Thoracic aorta (tissue), 2 donors: ENCODE measurements at regions not wholly inside any gene's neighbourhood (a gene's known extent, or its start where the extent isn't known, plus 50 kb on each side); places are given as distances from the start of the nearest gene placed in this dataset.

ENCODE experiments used
- ATAC-seq: fragments of 150-250 bp; one replicate; pipeline ENCODE4 v1.8.0; 2017; ENCODE audit warnings: low read depth; ENCODE audit not compliant: insufficient number of reproducible peaks, low FRiP score
- DNase-seq: peaks from one replicate; pipeline ENCODE4 v3.0.0-alpha.2; 2020; ENCODE audit warnings: low spot score
- H3K27ac ChIP-seq, 2 donors: fragments of 200-600 bp; sonication (generic); 1 replicate in 1 of 2; 2 replicates in 1 of 2; pipeline ENCODE4 v1.5.1; 2016; ENCODE audit warnings: mild to moderate bottlenecking in 2 of 2, moderate library complexity in 2 of 2
- H3K27me3 ChIP-seq: fragments of 200-600 bp; sonication (generic); replicated peaks from 2 replicates; pipeline ENCODE4 v1.6.0; 2016; ENCODE audit warnings: mild to moderate bottlenecking; ENCODE audit not compliant: insufficient read depth
- H3K36me3 ChIP-seq: fragments of 200-600 bp; sonication (generic); one replicate; pipeline ENCODE4 v1.5.1; 2016
- H3K4me1 ChIP-seq, 2 donors: fragments of 200-600 bp; sonication (generic); 1 replicate in 1 of 2; 2 replicates in 1 of 2; pipeline versions ENCODE4 v1.5.1 to v1.6.0; 2016; ENCODE audit warnings: low read depth in 2 of 2, mild to moderate bottlenecking in 1 of 2; ENCODE audit not compliant: control insufficient read depth in 1 of 2
- H3K4me3 ChIP-seq: fragments of 200-600 bp; sonication (generic); 2 replicates; pipeline ENCODE4 v1.5.1; 2016; ENCODE audit warnings: mild to moderate bottlenecking
- H3K9me3 ChIP-seq: fragments of 200-600 bp; sonication (generic); 2 replicates; pipeline ENCODE4 v1.5.1; 2016
- TF ChIP-seq, protein P1 (sequence below): fragments of 200-600 bp; sonication (generic); IDR thresholded peaks from one replicate; pipeline ENCODE4 v1.5.1; 2019; ENCODE audit warnings: antibody characterized with exemption

DNA sequence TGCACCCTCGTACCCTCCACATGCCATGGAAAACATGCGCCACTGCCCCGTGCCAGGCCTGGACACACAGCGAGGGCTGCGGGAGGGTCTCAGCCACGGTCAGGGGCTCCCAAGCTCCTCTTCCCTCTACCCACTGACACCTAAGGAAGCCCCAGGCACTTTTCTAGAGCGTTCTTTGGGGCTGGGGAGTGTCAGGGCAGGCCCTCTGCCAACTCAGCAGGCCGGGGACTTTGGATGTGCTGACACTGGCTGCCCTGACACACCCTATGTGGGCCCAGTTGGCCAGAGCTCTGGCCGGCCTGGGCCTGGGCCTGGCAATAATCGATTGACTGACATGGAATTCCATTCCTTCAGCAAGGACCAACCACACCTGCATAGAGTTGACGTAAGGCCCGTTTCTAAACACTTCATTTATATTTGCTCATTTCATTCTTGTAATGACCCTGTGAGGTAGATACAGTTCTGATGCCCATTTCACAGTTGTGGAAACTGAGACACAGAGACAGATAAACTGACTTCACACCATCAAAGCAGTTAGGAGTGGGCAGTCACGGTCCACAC, 70.5 kb downstream of the ZFP36L2 start:
- TF ChIP-seq, protein P1, sequence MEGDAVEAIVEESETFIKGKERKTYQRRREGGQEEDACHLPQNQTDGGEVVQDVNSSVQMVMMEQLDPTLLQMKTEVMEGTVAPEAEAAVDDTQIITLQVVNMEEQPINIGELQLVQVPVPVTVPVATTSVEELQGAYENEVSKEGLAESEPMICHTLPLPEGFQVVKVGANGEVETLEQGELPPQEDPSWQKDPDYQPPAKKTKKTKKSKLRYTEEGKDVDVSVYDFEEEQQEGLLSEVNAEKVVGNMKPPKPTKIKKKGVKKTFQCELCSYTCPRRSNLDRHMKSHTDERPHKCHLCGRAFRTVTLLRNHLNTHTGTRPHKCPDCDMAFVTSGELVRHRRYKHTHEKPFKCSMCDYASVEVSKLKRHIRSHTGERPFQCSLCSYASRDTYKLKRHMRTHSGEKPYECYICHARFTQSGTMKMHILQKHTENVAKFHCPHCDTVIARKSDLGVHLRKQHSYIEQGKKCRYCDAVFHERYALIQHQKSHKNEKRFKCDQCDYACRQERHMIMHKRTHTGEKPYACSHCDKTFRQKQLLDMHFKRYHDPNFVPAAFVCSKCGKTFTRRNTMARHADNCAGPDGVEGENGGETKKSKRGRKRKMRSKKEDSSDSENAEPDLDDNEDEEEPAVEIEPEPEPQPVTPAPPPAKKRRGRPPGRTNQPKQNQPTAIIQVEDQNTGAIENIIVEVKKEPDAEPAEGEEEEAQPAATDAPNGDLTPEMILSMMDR: no peak
- no peak for DNase-seq
- Histone ChIP-seq H3K4me3 (no peak overlapping the region), H3K4me1 (peaks cover 26 to 42% of the 10 kb centered on the region in 2 donors), H3K9me3 (no peaks in the 10 kb centered on the region), H3K36me3 (no peaks in the 10 kb centered on the region), H3K27me3 (no peaks in the 10 kb centered on the region), H3K27ac (peak overlapping the region; percentile 48 to 90)
- no peak for ATAC-seq

DNA sequence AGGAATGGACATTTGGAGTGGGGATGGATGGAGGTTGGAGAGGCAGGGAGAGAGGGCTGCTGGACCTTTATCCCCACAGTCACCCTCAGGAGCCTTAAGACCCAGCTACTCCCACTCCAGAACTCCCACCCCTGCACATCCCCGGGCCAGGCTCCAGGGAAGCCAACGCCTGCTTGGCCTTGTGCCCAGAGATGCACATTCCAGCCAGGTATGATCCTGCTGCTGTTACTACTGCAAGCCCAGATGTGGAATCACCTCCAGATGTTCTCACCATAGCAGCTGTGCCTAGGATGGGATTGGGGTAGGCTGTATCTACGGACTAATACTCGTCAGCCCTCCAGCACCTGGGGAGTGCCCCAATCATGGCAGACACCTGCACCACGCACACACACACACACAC, 71.7 kb downstream of the ZFP36L2 start:
- Histone ChIP-seq H3K27ac (no peak overlapping the region), H3K27me3 (no peaks in the 10 kb centered on the region), H3K4me3 (no peak overlapping the region), H3K4me1 (peaks cover 23 to 40% of the 10 kb centered on the region in 2 donors), H3K36me3 (no peaks in the 10 kb centered on the region), H3K9me3 (no peaks in the 10 kb centered on the region)
- ATAC-seq: no peak
- TF ChIP-seq, protein P1: no peak
- DNase-seq: no peak

DNA sequence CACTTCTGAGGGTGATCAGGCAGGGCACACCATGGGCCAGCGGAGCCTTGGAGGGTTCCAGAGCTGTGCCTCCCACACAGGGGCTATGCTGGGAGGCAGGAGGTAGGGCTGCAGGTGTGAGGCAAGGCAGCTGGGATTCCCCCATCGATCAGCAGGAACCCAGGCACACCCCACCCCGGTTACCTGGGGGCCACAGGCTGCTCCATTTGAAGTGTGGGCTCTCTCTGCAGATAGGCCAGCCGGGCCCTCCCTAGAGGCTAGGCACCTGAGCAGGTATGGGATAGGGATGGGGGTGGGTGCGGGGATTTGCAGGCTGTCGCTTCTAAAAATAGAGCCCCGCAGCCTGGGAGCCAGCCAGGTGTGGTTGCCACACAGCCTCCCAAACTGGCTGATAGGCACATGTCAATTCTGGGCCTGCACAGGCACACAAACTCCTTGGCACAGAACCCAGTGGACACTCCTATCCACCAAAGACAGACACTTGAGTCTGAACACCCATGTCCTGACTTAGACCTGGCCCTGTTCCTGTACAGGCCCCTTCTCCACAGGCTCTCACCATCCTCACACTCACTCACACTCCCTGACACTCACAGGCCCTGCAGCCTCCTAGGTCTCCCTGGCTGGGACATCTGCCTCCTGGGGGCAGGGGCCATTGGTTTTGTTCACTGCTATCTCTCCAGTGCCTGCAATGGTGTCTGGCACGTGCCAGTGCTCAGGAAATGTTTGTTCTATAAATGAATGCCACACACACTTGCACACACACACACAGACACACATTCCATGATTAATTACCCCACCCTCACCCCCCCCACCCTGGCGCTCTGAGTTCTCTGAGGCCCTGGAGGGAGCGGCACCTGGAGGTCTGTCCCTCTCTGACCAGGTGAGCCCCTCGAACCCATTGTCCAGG, 73.4 kb downstream of the ZFP36L2 start:
- no peak overlapping the region for H3K4me3 ChIP-seq
- no peaks in the 10 kb centered on the region for H3K9me3 ChIP-seq
- H3K27me3 ChIP-seq: no peaks in the 10 kb centered on the region
- H3K36me3 ChIP-seq: no peaks in the 10 kb centered on the region
- DNase-seq (no peak), ATAC-seq (no peak)
- TF ChIP-seq, protein P1: no peak
- no peak overlapping the region for H3K27ac ChIP-seq
- peaks cover 9 to 23% of the 10 kb centered on the region in 2 donors for H3K4me1 ChIP-seq

DNA sequence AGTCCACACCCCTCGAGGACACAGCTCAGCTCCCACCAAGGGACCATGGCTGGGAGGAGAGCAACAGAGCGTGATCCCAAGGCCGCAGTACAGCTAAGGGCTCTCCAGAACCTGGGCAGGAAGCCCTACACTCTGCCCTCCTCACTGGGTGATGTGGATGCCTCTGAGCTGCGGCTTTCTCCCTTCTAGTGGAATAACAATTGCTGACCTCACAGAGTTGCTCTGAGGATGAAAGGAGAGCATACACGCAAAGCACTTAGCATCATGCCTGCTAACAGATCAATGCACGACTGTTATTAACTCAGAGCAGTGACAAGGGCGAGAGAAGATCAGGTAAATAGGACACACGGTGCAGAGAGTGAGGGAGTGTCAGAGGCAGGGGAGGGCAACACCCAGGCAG, 74.2 kb downstream of the ZFP36L2 start:
- Histone ChIP-seq H3K4me1 (peaks cover 1 to 15% of the 10 kb centered on the region in 2 donors), H3K4me3 (no peak overlapping the region), H3K9me3 (no peaks in the 10 kb centered on the region), H3K27ac (no peak overlapping the region), H3K36me3 (no peaks in the 10 kb centered on the region), H3K27me3 (no peaks in the 10 kb centered on the region)
- ATAC-seq (no peak), DNase-seq (no peak)
- TF ChIP-seq, protein P1: no peak

DNA sequence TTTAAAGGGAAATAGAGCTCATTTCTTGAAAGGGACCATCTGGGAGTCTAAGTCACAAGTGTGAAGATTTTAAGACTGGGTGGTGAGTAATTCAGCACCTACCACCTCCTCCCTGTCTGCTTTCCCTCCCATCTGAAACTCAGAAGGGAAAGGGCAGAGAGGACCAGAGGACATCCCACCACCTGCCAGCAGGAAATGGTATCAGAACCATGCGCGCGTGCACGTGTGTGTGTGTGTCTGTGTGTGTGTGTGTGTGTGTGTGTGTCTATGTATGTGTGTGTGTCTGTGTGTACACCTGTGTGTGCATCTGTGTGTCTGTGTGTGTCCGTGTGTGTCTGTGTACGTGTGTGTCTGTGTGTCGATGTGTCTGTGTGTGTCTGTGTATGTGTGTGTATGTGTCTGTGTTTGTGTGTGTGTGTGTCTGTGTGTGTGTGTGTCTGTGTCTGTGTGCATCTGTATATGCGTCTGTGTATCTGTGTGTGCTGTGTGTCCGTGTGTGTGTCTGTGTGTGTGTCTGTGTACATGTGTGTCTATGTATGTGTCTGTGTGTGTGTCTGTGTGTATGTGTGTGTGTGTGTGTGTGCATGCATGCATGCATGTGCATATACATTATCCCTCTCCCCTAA, 76.8 kb downstream of the ZFP36L2 start:
- no peak for DNase-seq
- H3K4me1 ChIP-seq: peaks cover 0 to 7% of the 10 kb centered on the region in 2 donors
- TF ChIP-seq, protein P1: no peak
- no peaks in the 10 kb centered on the region for H3K36me3 ChIP-seq
- no peak overlapping the region for H3K4me3 ChIP-seq
- H3K27ac ChIP-seq: no peak overlapping the region
- ATAC-seq: no peak
- no peaks in the 10 kb centered on the region for H3K9me3 ChIP-seq
- no peaks in the 10 kb centered on the region for H3K27me3 ChIP-seq
